Thyroid gland (tissue), 4 donors: ENCODE measurements at regions not wholly inside any gene's neighbourhood (a gene's known extent, or its start where the extent isn't known, plus 50 kb on each side); places are given as distances from the start of the nearest gene placed in this dataset.

ENCODE experiments used
- DNase-seq, 2 donors: peaks; one replicate each; pipeline ENCODE4 v3.0.0-alpha.2; 2019
- H3K27ac ChIP-seq, 3 donors: fragments of 200-600 bp; sonication (generic); 1 replicate in 2 of 3; 2 replicates in 1 of 3; pipeline ENCODE4 v1.5.1; 2016 to 2019; ENCODE audit warnings: mild to moderate bottlenecking in 1 of 3, moderate library complexity in 1 of 3
- H3K27me3 ChIP-seq: fragments of 200-600 bp; sonication (generic); one replicate; pipeline ENCODE4 v1.5.1; 2019
- H3K36me3 ChIP-seq, 2 donors: fragments of 200-600 bp; sonication (generic); one replicate each; pipeline ENCODE4 v1.5.1; 2016 to 2019
- H3K4me1 ChIP-seq, 2 donors: fragments of 200-600 bp; sonication (generic); one replicate each; pipeline ENCODE4 v1.5.1; 2017 to 2019
- H3K4me3 ChIP-seq, 3 donors: fragments of 200-600 bp; sonication (generic); replicated peaks in 1 of 3; 1 replicate in 2 of 3; 2 replicates in 1 of 3; pipeline ENCODE4 v1.5.1; 2016; ENCODE audit warnings: mild to moderate bottlenecking in 1 of 3
- H3K9me3 ChIP-seq: fragments of 200-600 bp; sonication (generic); one replicate; pipeline ENCODE4 v1.5.1; 2017
- POLR2A ChIP-seq, 2 donors: fragments of 450-650 bp; IDR thresholded peaks; one replicate each; pipeline ENCODE4 v1.6.1; 2017; ENCODE audit warnings: antibody characterized with exemption in 2 of 2, mild to moderate bottlenecking in 2 of 2, moderate library complexity in 1 of 2
- WGBS, 2 donors: methylation state at CpG; one replicate each; pipeline ENCODE4 v1.1.5; 2017; 5-methylcytosine and 5-hydroxymethylcytosine counted together
- intact Hi-C: fragments of 100-400 bp; cut with DNase I; formaldehyde crosslinking; loops from one replicate; pipeline ENCODE4 v1.15.1; 2023
- TF ChIP-seq, protein P1 (sequence below), 6 experiments: fragments of 200-600 bp in 3 of 6; fragments of 450-650 bp in 3 of 6; sonication (generic) in 3 of 6; IDR thresholded peaks; one replicate each; pipeline ENCODE4 v1.5.1; 2016 to 2019; ENCODE audit warnings: antibody characterized with exemption in 6 of 6, mild to moderate bottlenecking in 2 of 6, inconsistent platforms in 1 of 6, moderate library complexity in 1 of 6

DNA sequence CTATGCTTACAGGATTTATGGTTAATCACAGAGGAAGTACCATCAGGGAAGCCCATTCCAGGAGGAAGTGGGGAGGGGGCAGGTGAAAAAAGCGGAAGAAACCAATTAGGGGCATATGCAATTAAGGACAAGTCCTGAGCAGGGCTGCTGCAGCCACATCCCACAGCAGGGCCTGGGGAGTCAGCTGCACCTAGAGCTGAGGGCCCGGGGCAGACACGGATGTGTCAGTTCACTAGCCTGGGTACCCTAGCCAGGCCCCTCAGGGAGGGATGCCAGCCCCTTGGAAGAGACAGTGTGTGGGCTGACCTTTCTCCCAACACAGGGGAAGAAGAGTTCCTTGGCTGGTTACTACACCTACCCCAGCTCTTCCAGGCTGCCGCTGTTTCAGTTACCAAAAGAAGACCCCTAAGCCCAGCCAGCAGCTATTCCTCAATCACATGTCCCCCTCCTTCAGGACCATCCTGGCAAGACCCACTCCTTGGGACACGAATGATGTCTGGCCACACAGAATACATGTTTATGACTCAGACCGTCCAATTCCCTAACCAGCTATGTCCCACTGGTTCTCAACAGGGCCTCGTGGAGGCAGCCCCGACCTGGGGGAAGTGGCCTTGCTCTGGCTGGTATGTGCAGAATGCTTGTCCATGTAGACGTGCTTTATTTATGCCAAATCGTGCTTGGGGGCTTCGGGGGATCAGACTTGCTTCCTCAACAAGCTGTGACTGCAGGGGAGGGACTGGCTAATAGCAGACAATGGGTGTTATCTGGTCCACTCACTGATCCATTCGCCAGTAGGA is 133.7 kb upstream of the RTL1 start:
- intact Hi-C loops, result no loop called here
- whole genome bisulfite sequencing, 2 donors, result 74 to 78% methylated on average over 12 of the region's 12 CpGs
- no peak for DNase-seq
- H3K36me3 ChIP-seq, result no peaks in the 10 kb centered on the region
- H3K27me3 ChIP-seq, result no peaks in the 10 kb centered on the region
- TF ChIP-seq, protein P1, sequence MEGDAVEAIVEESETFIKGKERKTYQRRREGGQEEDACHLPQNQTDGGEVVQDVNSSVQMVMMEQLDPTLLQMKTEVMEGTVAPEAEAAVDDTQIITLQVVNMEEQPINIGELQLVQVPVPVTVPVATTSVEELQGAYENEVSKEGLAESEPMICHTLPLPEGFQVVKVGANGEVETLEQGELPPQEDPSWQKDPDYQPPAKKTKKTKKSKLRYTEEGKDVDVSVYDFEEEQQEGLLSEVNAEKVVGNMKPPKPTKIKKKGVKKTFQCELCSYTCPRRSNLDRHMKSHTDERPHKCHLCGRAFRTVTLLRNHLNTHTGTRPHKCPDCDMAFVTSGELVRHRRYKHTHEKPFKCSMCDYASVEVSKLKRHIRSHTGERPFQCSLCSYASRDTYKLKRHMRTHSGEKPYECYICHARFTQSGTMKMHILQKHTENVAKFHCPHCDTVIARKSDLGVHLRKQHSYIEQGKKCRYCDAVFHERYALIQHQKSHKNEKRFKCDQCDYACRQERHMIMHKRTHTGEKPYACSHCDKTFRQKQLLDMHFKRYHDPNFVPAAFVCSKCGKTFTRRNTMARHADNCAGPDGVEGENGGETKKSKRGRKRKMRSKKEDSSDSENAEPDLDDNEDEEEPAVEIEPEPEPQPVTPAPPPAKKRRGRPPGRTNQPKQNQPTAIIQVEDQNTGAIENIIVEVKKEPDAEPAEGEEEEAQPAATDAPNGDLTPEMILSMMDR (IDR thresholded peaks at IDR 0.05), result no peak
- no peak for TF ChIP-seq POLR2A (IDR thresholded peaks at IDR 0.05)
- H3K27ac ChIP-seq, result no peak overlapping the region
- H3K4me1 ChIP-seq, result no peaks in the 10 kb centered on the region
- no peaks in the 10 kb centered on the region for H3K9me3 ChIP-seq
- H3K4me3 ChIP-seq, result no peak overlapping the region

DNA sequence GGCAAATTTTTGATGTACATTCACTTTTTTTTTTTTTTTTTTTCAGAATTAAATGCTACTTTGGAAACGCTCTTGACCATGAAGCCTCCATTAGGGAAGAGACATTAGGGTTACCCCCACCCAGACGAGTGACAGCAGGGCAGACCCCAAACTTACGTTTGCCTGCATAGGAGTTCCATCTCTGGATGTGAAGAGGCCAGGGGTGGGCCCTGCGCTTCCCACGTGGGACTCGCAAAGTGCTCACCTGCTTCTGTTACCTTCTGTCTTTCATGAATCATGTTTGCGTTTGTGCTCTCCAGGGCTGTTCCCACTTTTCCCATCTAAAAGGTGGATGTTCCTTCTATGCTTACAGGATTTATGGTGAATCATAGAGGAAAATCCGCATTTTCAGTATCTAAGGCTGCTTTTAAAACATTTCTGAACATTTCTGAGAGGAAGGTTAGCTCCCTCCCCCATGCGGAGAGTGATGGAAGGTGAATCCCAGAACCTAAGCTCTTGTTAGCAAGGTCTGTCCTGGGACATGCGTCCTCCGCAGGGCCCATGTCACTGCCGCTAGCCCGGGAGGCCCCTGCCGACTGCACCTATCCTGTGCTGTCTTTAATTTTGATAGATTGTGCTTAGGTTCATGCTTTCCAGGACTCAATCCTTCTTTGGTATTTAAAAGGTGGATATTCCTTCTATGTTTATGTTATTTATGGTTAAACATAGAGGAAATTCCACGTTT is 135.7 kb upstream of the RTL1 start:
- TF ChIP-seq, protein P1 (IDR thresholded peaks at IDR 0.05), result no peak
- TF ChIP-seq POLR2A (IDR thresholded peaks at IDR 0.05), result no peak
- H3K9me3 ChIP-seq, result no peaks in the 10 kb centered on the region
- H3K36me3 ChIP-seq, result no peaks in the 10 kb centered on the region
- WGBS, 2 donors, result 90 to 91% methylated on average over 15 of the region's 15 CpGs
- H3K4me3 ChIP-seq, result no peak overlapping the region
- intact Hi-C loops, result no loop called here
- H3K27ac ChIP-seq, result no peak overlapping the region
- H3K27me3 ChIP-seq, result no peaks in the 10 kb centered on the region
- no peak for DNase-seq
- H3K4me1 ChIP-seq, result no peaks in the 10 kb centered on the region

DNA sequence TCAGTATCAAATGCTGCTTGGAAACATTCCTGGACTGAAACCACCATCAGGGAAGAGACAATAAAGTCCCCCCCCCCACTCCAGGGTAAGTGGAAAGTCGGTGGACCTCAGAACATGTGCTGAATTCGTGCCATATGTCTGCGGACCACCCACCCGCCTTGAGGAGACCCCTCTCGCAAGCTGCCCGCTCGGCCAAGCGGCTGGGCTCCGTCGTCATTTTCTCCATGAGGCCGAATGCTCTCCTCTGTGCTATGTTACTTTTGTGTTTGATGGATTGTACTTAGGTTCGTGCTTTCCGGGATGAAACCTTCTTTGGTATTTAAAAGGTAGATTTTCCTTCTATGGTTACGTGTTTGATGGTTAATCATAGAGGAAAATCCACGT is 136.2 kb upstream of the RTL1 start:
- no peaks in the 10 kb centered on the region for H3K9me3 ChIP-seq
- 93 to 94% methylated on average over 15 of the region's 15 CpGs for WGBS, 2 donors
- no peaks in the 10 kb centered on the region for H3K27me3 ChIP-seq
- intact Hi-C loops, result no loop called here
- H3K27ac ChIP-seq, result no peak overlapping the region
- H3K4me3 ChIP-seq, result no peak overlapping the region
- no peak for DNase-seq
- H3K36me3 ChIP-seq, result no peaks in the 10 kb centered on the region
- TF ChIP-seq, protein P1 (IDR thresholded peaks at IDR 0.05), result no peak
- TF ChIP-seq POLR2A (IDR thresholded peaks at IDR 0.05), result no peak
- H3K4me1 ChIP-seq, result no peaks in the 10 kb centered on the region

DNA sequence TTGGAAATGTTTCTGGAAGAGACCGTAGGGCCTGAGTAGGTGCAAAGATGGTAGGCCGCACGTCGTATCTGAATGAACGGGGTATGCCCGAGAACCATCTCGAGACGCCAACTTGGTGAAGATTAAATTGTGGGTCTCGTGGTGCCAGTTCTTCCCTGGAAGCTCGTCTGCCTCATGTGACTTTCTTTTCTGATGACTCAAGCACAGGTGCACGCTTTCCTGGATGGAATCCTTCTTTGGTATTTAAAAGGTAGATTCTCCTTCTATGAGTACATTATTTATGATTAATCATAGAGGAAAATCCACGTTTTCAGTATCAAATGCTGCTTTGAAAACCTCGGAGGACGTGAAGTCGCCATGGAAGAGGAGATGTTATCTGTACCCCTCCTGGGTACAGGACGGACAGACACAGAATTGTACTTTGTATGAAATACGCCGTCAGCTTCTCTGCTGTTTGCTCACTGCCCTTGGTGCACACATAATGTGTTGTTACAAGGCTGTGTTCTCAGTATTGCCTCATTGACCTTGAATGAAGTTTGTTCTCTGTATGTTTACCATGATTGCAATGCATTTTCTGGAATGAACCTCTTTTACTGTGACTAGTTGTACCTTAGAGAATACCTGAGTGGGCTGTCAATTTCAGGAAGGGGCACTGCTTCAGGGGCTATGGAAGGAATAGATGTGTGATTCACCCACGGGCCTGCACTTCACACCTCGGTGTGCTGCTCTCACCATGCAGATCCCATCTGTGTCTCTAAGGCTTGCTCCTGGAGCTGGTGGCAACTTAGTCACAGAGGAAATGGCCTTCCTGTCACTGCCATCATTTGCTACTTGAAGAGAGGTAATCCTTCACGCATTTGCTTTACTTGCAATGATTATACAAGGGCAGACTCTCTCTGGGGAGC is 137.3 kb upstream of the RTL1 start:
- Histone ChIP-seq H3K9me3 (no peaks in the 10 kb centered on the region), H3K4me3 (no peak overlapping the region), H3K27me3 (no peaks in the 10 kb centered on the region), H3K4me1 (no peaks in the 10 kb centered on the region), H3K36me3 (no peaks in the 10 kb centered on the region), H3K27ac (no peak overlapping the region)
- TF ChIP-seq, protein P1 (IDR thresholded peaks at IDR 0.05), result no peak
- no peak for TF ChIP-seq POLR2A (IDR thresholded peaks at IDR 0.05)
- intact Hi-C loops, result no loop called here
- DNase-seq, result no peak
- 87 to 89% methylated on average over 21 of the region's 21 CpGs for WGBS, 2 donors
